Dermis blood vessel endothelial cell (primary cell): ENCODE measurements at regions not wholly inside any gene's neighbourhood (a gene's known extent, or its start where the extent isn't known, plus 50 kb on each side); places are given as distances from the start of the nearest gene placed in this dataset.
"Not testable (repeated sequence)": the region's sequence is repeated elsewhere in the genome, so short reads cannot be mapped to it uniquely, and the experiment has no call there.

Experiments
- DNase-seq: peaks from one replicate; pipeline ENCODE4 v3.0.0; 2010

- DNase-seq, result no peak
Measured at GRCh38 chr13:80850771-80851170, 509.8 kb upstream of the SPRY2 start.

- no peak for DNase-seq
Measured at GRCh38 chr13:80844164-80844563, 503.2 kb upstream of the SPRY2 start.

GRCh38 chr13:80841414-80841813, 500.5 kb upstream of the SPRY2 start:
- DNase-seq, result no peak

GRCh38 chr13:80840316-80840976, 499.5 kb upstream of the SPRY2 start:
- DNase-seq, result peak; percentile 61

DNA sequence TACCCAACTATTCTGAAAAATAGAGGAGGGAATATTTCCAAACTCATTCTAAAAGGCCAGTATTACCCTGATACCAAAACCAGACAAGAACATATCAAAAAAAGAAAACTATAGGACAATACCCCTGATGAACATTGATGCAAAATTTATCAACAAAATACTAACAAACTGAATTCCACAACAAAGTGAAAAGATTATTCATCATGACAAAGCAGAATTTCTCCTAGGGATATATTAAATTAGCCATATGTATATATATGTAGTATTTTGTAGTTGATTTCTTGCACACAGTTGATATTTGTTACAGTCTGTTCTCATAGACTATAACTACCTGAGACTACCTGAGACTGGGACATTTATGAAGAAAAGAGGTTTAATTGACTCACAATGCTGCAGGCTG, 495.0 kb upstream of the SPRY2 start:
- no peak for DNase-seq

DNA sequence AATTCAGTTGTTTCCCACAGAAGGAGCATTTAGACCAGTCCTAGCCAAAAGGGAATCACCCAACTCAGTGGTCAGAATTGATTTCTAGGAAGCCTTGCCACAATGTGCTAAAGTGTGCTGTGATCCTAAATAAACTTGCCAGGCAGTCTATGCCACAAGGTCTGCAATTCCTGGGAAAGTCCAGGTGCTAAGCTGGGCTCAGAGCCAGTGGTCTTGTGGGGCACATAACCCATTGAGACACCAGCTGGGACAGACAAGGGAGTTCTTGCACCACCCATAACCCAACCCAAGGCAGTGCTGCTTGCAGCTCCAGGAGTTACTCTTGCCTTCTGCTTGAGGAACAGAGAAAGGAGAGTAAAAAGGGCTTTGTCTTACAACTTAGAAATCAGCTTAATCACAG, 489.5 kb upstream of the SPRY2 start:
- no peak for DNase-seq

GRCh38 chr13:80828759-80829158, 487.8 kb upstream of the SPRY2 start:
- DNase-seq, result peak; percentile 3

- no peak for DNase-seq
Measured at GRCh38 chr13:80825276-80825675, 484.4 kb upstream of the SPRY2 start.

DNA sequence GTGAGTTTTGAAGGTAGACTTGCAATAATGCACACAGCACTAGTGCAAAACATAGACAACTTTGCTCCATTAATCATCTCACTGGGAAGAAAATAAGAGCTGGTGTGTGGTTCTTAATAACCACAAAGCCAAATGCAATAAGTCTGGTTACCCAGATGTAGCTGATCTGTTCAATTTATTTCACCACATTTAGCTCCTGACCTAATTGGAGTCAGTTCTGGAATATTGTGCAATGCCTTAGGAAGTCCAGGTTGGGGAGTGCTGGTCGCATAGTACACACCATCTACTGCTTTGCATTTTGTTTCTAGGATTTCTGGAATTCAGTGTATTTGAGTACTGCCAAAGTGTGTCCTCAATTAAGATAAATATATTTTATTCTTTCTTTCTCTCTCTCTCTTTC, 483.3 kb upstream of the SPRY2 start:
- no peak for DNase-seq

DNA sequence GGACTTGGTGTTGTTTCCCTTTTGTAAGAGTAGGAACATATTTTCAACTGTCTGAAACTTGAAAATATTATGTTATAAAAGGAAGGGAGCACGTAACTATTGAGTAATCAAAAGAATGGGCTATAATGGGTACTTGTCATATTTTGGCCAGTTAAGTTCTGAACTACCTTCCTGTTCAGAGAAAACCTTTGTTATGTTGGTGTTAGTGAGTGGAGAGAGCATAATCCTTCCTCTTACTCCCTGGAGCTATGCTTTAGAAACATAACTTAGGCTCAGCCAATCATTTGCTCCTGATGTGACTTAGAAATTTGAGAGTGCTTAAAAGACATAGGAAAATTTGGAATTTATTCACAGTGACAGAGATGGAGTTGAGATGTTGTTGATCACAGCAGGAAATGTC, 482.5 kb upstream of the SPRY2 start:
- peak; percentile 16 for DNase-seq

DNA sequence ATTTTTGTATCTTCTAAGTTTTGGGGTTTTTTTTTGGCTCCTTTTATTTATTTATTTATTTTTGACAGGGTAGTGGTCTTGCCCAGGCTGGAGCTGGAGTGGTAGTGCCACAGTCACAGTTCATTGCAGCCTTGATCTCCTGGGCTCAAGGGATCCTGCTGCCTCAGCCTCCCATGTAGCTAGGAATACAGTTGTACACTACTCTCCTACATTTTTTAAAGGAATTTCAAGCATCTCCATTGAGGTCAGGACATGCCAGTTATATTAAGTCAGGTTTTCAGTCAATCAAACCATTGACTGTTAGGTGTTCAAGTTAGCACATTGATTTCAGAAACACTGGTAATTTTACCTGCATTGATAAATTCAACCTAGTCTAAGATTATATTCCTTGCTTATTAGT, 480.5 kb upstream of the SPRY2 start:
- no peak for DNase-seq

DNA sequence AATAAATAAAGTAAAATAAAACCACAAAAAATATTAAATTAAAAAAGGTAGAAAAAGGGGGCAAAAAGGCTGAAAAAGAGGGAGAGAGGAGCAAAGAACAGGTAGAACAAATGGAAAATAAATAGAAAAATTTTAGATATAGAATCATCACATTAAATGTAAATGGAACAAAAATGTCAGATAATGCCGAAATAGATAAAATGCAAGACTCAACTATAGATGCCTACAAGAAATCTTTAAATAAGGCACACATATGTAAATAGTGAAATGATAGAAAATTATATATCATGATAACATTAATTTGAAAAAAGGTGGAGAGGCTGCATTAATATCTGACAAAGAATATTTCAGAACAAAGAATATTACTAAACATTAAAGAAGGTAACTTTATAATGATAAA, 477.1 kb upstream of the SPRY2 start:
- no peak for DNase-seq

- DNase-seq, result no peak
Measured at GRCh38 chr13:80814541-80814940, 473.6 kb upstream of the SPRY2 start.

- DNase-seq, result not testable (repeated sequence)
Measured at GRCh38 chr13:80810294-80810693, 469.4 kb upstream of the SPRY2 start.

DNA sequence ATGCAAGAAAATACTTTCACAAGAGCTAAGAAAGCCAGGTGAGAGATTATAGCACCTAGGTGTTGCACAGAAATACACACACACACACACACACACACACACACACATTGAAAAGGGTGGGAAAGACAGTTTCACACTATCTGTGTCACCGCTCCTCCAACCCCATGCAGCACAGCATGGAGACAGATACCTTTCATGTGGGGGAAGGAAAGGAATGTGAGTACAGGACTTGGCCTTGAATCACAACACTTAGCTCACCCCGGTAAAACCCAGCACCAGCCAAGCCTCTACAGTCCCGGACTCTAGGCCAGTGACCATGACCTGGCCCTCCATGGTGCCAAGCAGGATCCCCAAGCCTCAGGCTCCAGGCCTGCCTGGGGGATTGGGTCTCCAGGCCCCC, 462.0 kb upstream of the SPRY2 start:
- no peak for DNase-seq

- DNase-seq, result no peak
Measured at GRCh38 chr13:80798576-80799133, 457.7 kb upstream of the SPRY2 start.

DNA sequence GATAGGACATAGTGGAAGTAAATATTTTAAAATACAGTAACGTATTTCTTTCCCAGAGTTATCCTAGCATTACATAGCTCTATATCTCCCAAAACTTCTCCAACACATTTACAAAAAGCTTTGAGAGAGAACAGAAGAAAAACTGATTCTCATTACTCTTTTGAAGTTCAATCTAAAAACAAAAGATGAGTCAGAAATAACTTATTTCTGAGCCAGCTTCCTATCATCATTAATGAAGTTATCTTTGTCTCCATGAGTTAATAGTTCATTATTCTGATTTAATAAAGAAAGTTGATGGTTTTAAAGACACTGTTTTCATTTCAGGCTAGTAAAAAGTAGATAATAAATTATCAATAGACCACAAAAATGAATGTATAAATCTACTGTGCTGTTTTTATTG, 446.7 kb upstream of the SPRY2 start:
- peak; percentile 19 for DNase-seq

DNA sequence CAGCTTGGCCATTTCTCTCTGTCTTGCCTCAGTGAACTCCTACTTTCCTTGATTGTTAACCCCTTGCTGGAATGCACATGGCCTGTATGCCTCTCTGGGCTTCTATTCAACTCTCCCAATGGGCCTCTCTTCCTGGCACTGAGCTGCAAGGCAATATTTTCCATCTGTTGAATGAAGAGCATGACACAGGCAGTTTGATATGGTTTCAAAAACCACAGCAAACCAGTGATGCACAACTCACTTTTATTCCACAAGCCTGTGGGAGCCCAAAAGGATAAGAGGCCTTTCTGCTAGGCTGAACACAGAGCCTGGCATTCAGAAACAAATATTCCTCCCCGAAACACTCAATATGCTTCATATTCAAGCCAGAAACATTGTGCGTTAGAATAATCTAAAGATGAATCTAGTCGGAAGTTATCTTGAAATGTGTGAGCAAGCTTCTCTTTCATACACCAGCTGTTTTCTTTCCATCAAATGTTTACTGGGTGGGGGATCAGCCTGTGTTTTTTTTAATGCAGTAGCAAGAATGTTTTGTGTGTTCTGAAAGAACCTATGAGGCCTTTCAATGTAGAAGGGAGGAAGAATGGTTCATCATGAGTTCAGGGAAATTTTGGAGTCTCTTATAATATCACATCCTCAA, 443.1 kb upstream of the SPRY2 start:
- DNase-seq, result no peak

GRCh38 chr13:80782441-80782840, 441.5 kb upstream of the SPRY2 start:
- DNase-seq, result no peak

DNA sequence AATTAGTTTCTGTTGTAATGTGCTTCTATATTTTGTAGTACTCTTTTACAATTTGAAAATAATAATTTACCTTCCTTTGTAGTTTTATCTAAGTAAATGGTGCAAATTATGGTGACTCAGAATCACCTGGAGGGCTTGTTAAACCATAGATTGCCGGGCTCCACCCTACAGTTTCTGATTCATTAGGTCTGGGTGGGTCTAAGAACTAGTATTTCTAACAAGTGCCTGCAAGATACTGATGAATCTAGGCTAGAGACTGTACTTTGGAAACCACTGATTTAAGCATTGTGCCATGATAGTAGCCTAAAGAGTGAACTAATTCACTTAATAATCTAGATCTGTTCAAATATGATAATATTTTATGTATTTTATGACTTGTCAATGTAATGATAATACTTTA, 437.4 kb upstream of the SPRY2 start:
- DNase-seq, result no peak

- no peak for DNase-seq
Measured at GRCh38 chr13:80757694-80758093, 416.8 kb upstream of the SPRY2 start.

- no peak for DNase-seq
Measured at GRCh38 chr13:80755910-80756309, 415.0 kb upstream of the SPRY2 start.

GRCh38 chr13:80754441-80754840, 413.5 kb upstream of the SPRY2 start:
- no peak for DNase-seq

- DNase-seq, result no peak
Measured at GRCh38 chr13:80753866-80754265, 412.9 kb upstream of the SPRY2 start.

GRCh38 chr13:80751854-80752253, 410.9 kb upstream of the SPRY2 start:
- peak; percentile 2 for DNase-seq
